ENCODE measurements at regions not wholly inside any gene's neighbourhood (a gene's known extent, or its start where the extent isn't known, plus 50 kb on each side); places are given as distances from the start of the nearest gene placed in this dataset.

- no peak for DNase-seq (ENCODE audit: low read depth, low spot score)
Observed at GRCh38 chr7:131174855-131175254, 152.8 kb upstream of the MKLN1 start.

DNA sequence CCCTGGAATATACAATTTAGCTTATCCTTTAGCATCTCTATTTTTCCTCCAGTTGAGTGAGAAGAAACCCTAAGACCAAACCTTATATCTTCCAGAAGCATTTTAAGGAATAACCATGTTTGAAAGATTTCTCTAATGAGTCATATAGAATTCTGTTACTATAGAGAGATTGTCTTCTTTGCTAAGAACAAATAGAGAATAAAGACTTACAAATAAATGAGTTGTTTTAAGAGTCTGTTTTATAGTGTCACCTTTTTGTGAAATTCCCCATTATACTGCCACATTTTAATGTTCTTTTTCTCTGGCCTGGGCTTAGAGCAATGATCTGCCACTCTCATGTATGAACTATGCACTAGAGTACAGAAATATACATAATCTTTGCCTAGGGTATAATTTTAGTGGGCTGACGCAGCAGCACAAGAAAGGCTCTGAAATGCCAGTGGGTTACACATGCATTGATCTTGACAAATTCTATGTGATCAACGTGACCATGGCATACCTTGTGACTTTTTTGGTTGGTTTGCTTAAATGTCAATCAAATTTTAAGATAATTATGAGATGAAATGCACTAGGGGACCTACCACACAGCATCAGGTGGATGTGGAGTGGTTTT, 145.1 kb upstream of the MKLN1 start:
- DNase-seq (ENCODE audit: low read depth, low spot score), result no peak

DNA sequence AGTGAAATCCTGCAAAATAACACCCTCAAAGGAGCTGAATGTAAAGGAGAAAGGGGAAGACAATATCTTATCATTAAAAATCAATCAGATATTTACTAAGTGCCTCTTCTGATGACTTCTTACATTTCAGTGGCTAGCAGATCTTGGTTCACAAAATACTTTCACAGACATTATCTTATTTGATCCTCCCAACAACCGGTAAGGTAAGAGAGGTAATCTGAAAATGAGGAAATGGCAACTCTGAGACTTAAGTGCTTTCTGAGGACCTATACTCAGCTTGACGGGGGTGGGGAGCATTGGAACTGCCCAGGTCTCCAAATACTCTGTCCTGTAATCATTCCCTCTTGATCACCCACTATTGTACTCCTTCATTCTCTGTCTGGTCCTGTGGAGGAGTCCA, 144.6 kb upstream of the MKLN1 start:
- no peak for DNase-seq (ENCODE audit: low read depth, low spot score)

DNA sequence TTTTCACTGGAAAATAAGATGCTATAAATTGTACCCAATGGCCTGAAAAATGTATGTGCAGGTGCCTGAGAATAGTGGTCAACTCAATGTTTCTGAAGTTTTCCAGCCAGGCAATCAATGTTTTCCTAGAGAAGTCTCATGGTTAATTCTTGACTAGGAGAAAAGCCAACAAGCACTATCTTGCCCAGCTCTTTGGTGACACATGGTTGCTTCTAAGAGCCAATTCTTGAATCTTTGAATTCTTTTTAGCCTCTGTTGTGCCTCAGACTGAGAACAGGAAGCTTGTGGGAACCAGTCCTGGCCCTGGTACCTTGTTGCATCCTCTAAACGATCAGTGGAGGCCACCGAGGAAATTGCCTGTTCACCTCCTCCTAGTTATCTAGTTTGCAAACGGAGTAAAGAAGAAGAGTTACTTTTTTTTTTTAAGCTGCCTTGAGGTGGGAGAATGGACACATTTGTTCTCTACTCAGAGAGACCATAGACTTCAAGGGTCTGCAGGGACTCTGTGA, 144.0 kb upstream of the MKLN1 start:
- no peak for DNase-seq (ENCODE audit: low read depth, low spot score)

- no peak for DNase-seq (ENCODE audit: low read depth, low spot score)
Observed at GRCh38 chr7:131186816-131187215, 140.9 kb upstream of the MKLN1 start.

GRCh38 chr7:131188367-131189339, 139.0 kb upstream of the MKLN1 start:
- DNase-seq (ENCODE audit: low read depth, low spot score), result peak; percentile 44

GRCh38 chr7:131189488-131189887, 138.2 kb upstream of the MKLN1 start:
- no peak for DNase-seq (ENCODE audit: low read depth, low spot score)

- no peak for DNase-seq (ENCODE audit: low read depth, low spot score)
Observed at GRCh38 chr7:131190146-131190545, 137.5 kb upstream of the MKLN1 start.

DNA sequence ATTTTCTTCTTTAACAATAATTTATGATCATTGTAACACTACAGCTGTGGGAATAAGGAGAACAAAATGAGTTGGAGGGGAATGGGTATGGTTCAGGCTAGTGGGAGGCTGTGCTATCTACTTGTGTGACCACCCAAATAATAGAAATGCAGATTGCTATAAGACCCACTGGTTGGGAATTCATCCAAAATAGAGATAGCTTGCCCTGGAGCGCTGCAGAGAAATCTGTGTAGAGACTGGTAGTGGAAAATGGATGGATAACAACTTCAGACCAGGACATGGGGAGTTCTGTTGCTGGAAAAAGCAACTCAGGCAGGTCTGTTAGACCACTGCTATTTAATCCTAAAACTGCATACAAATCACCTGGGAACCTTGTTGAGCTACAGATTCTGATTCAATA, 137.1 kb upstream of the MKLN1 start:
- no peak for DNase-seq (ENCODE audit: low read depth, low spot score)

GRCh38 chr7:131194070-131194865, 133.4 kb upstream of the MKLN1 start:
- DNase-seq (ENCODE audit: low read depth, low spot score), result no peak

DNA sequence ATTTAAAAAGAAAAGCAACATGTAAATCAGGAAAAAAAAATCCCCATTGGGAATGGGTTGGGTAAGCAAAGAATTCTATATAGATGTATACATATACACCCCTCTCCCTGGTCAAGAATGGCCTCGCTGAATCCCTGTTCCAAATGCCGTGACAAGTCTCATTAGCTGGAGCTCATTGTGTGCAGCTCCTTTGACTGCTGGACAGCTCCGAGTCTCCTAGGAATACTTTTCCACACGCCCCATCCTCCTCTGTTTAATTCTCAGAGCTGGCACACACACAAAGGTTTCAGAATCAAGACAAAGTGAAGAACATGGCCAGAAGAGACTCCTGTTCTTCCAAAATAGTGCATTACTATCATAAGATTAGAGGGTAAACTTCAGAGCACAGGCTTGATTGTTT, 130.9 kb upstream of the MKLN1 start:
- no peak for DNase-seq (ENCODE audit: low read depth, low spot score)

DNA sequence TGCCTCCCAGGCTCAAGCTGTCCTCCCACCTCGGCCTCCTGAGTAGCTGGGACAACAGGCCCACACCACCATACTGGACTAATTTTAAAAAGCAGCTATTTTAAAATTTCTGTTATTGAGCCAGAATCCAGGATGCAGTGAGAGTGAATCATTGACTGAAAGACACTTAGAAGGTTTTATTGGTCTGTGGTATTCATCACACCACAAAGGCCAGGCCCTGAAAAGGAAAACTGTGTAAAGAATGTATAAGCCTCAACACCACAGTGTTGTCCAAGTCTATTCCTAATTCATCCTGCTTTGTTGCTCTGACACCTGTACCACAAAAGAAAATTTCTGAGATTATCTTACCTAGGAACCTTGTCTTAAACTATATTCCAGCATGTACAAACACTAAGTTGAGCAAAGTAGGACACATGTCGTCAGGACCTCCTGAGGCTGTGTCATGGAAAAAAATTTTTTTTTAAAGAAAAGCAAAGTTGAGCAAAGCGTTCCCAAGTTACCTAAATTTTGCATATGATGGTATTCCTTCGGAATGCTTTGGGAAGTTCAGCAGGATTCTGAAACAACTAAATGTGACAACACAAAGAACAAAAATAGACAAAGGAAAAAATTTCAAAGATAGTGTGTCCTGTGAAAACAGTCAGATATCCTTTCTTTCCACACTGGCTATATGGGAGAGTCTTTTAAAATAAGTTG, 129.6 kb upstream of the MKLN1 start:
- no peak for DNase-seq (ENCODE audit: low read depth, low spot score)

- no peak for DNase-seq (ENCODE audit: low read depth, low spot score)
Observed at GRCh38 chr7:131202451-131202850, 125.2 kb upstream of the MKLN1 start.

DNA sequence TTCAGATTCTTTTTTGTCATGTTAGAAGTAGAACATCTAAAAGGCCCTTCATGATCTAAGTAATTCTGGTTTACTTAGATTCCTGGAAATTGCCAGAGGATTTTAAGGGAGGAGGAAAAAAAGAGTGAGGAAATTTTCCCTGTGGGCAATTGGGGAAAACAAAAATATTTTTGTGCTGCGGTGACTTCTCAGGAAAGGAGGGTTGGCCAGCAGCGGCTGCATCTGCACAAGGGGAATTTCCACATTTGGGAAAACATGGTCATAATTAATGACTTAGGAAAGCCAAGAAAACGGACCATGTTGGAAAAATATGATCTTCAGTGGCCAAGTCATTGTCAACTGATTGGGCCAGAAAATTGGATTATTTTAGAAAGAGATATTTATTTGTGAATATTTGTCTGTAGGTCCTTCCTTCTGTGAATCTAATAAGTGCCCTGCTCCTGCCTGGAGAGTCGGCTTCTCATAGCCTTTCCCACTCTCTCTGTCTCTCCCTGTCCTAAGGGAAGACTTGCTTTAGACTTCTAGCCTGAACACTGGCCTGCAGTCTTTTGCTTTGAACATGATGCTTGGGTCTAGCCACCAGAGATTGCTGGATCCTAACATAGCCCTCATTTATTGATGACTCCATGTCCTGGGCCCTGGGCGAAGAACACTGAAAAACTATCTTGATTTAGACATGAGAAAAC, 124.2 kb upstream of the MKLN1 start:
- no peak for DNase-seq (ENCODE audit: low read depth, low spot score)

GRCh38 chr7:131208777-131209176, 118.9 kb upstream of the MKLN1 start:
- no peak for DNase-seq (ENCODE audit: low read depth, low spot score)

- DNase-seq (ENCODE audit: low read depth, low spot score), result no peak
Observed at GRCh38 chr7:131210618-131211017, 117.1 kb upstream of the MKLN1 start.

- no peak for DNase-seq (ENCODE audit: low read depth, low spot score)
Observed at GRCh38 chr7:131211500-131211899, 116.2 kb upstream of the MKLN1 start.

GRCh38 chr7:131212114-131212513, 115.6 kb upstream of the MKLN1 start:
- no peak for DNase-seq (ENCODE audit: low read depth, low spot score)

DNA sequence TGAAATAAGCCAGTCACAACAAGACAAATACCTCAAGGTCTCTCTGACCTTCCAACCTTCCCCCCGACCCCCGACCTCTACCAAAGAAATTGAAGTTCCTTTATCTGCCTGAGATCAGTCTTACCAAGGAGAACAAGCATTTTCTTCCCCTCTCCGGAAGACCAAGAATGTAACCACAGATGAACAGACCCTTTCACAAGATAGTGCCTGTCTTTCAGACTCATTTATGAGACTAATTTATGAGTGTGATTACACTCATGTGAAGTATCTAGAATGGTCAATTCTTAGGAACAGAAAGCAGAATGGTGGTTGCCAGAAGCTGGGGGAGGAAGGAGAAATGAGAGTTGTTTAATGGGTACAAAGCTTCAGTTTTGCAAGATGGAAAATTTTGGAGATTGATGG, 108.9 kb upstream of the MKLN1 start:
- DNase-seq (ENCODE audit: low read depth, low spot score), result no peak

GRCh38 chr7:131219312-131220041, 108.2 kb upstream of the MKLN1 start:
- no peak for DNase-seq (ENCODE audit: low read depth, low spot score)

Measured in brain pericyte (primary cell).